Stomach (tissue), 8 donors: ENCODE measurements at regions not wholly inside any gene's neighbourhood (a gene's known extent, or its start where the extent isn't known, plus 50 kb on each side); places are given as distances from the start of the nearest gene placed in this dataset.

Experiments
- DNase-seq, 2 donors: peaks; one replicate each; pipeline versions ENCODE4 v3.0.0 to v3.0.0-alpha.2; 2013 to 2019
- H3K27ac ChIP-seq, 5 donors: fragments of 200-600 bp in 4 of 5; sonication (generic) in 4 of 5; one replicate each; pipeline ENCODE4 v1.5.1; 2013 to 2019; ENCODE audit warnings: mild to moderate bottlenecking in 1 of 5, moderate library complexity in 1 of 5
- H3K27me3 ChIP-seq, 3 donors: fragments of 200-600 bp; sonication (generic); one replicate each; pipeline ENCODE4 v1.5.1; 2017 to 2019; ENCODE audit warnings: mixed run types in 1 of 3
- H3K36me3 ChIP-seq, 4 donors: fragments of 200-600 bp; sonication (generic); 1 replicate in 3 of 4; 2 replicates in 1 of 4; pipeline ENCODE4 v1.5.1; 2016 to 2019
- H3K4me1 ChIP-seq, 4 donors: fragments of 200-600 bp; sonication (generic); one replicate each; pipeline ENCODE4 v1.5.1; 2016 to 2019
- H3K4me3 ChIP-seq, 4 donors: fragments of 200-600 bp; sonication (generic) in 3 of 4; one replicate each; pipeline ENCODE4 v1.5.1; 2016 to 2019; ENCODE audit warnings: mild to moderate bottlenecking in 1 of 4
- H3K9me3 ChIP-seq, 4 donors: fragments of 200-600 bp; sonication (generic); one replicate each; pipeline ENCODE4 v1.5.1; 2016 to 2019
- CTCF ChIP-seq, 7 experiments: fragments of 450-650 bp in 4 of 7; fragments of 200-600 bp in 3 of 7; sonication (generic) in 3 of 7; IDR thresholded peaks; one replicate each; pipeline ENCODE4 v1.5.1; 2016 to 2019; ENCODE audit warnings: antibody characterized with exemption in 7 of 7, control low read depth in 2 of 7, mild to moderate bottlenecking in 1 of 7
- EP300 ChIP-seq: sonication (generic); formaldehyde crosslinking; IDR thresholded peaks from one replicate; pipeline ENCODE4 v1.6.1; 2017; ENCODE audit warnings: antibody characterized with exemption
- POLR2A ChIP-seq, 4 donors: fragments of 450-650 bp; IDR thresholded peaks; one replicate each; pipeline ENCODE4 v1.6.1; 2016; ENCODE audit warnings: antibody characterized with exemption in 4 of 4, control low read depth in 2 of 4, mild to moderate bottlenecking in 1 of 4, moderate library complexity in 1 of 4
- POLR2AphosphoS5 ChIP-seq, 3 donors: sonication (generic); formaldehyde crosslinking; IDR thresholded peaks; one replicate each; pipeline ENCODE4 v1.6.1; 2016; ENCODE audit warnings: antibody characterized with exemption in 3 of 3
- WGBS, 5 donors: extraction: QIAGEN DNeasy Blood & Tissue Kit in 3 of 5; methylation state at CpG; one replicate each; pipeline versions ENCODE4 v1.1.5 to v1.1.7; 2013 to 2018; 5-methylcytosine and 5-hydroxymethylcytosine counted together
- intact Hi-C: fragments of 100-400 bp; cut with DNase I; formaldehyde crosslinking; loops from one replicate; pipeline ENCODE4 v1.15.1; 2023; ENCODE audit warnings: low total_unique reads
- donor health status: healthy with polysubstance abuse.
- donor health status: Bipolar disorder and iron deficiency.
- donor health status: healthy.

GRCh38 chr1:208581667-208582066, 337.5 kb upstream of the PLXNA2 start:
- intact Hi-C loops, result no loop called here
- WGBS, 5 donors, result 63 to 85% (median 72%) methylated on average over 5 of the region's 5 CpGs

GRCh38 chr1:208584167-208584755, 340.1 kb upstream of the PLXNA2 start:
- intact Hi-C loops, result no loop called here
- no peak for DNase-seq
- Histone ChIP-seq H3K9me3 (no peaks in the 10 kb centered on the region), H3K4me3 (no peak overlapping the region), H3K4me1 (no peaks in the 10 kb centered on the region), H3K27me3 (no peaks in the 10 kb centered on the region), H3K27ac (no peak overlapping the region), H3K36me3 (no peaks in the 10 kb centered on the region)
- 65 to 78% (median 75%) methylated on average over 6 of the region's 6 CpGs for WGBS, 5 donors
- TF ChIP-seq POLR2AphosphoS5 (IDR thresholded peaks at IDR 0.05) (no peak), CTCF (IDR thresholded peaks at IDR 0.05) (no peak), EP300 (no peak), POLR2A (IDR thresholded peaks at IDR 0.05) (no peak)

More at GRCh38 chr1:208581667-208582066, 337.5 kb upstream of the PLXNA2 start:
- Histone ChIP-seq H3K4me1 (no peaks in the 10 kb centered on the region), H3K27me3 (no peaks in the 10 kb centered on the region), H3K9me3 (no peaks in the 10 kb centered on the region), H3K27ac (no peak overlapping the region), H3K4me3 (no peak overlapping the region), H3K36me3 (no peaks in the 10 kb centered on the region)
- DNase-seq, result no peak
- TF ChIP-seq EP300 (no peak), POLR2A (IDR thresholded peaks at IDR 0.05) (no peak), POLR2AphosphoS5 (IDR thresholded peaks at IDR 0.05) (no peak), CTCF (IDR thresholded peaks at IDR 0.05) (no peak)

- 66 to 79% (median 74%) methylated on average over 2 of the region's 2 CpGs for WGBS, 5 donors
- intact Hi-C loops, result no loop called here
- Histone ChIP-seq H3K27me3 (no peaks in the 10 kb centered on the region), H3K4me3 (no peak overlapping the region), H3K27ac (no peak overlapping the region), H3K4me1 (no peaks in the 10 kb centered on the region), H3K9me3 (no peaks in the 10 kb centered on the region), H3K36me3 (no peaks in the 10 kb centered on the region)
- no peak for DNase-seq
- TF ChIP-seq POLR2A (IDR thresholded peaks at IDR 0.05) (no peak), POLR2AphosphoS5 (IDR thresholded peaks at IDR 0.05) (no peak), EP300 (no peak), CTCF (IDR thresholded peaks at IDR 0.05) (no peak)
Measured at GRCh38 chr1:208587110-208587509, 342.9 kb upstream of the PLXNA2 start.

- 59 to 73% (median 61%) methylated on average over 2 of the region's 2 CpGs for WGBS, 5 donors
- Histone ChIP-seq H3K9me3 (no peaks in the 10 kb centered on the region), H3K36me3 (no peaks in the 10 kb centered on the region), H3K27me3 (no peaks in the 10 kb centered on the region), H3K27ac (no peak overlapping the region), H3K4me3 (no peak overlapping the region), H3K4me1 (no peaks in the 10 kb centered on the region)
- no peak for DNase-seq
- TF ChIP-seq EP300 (no peak), POLR2A (IDR thresholded peaks at IDR 0.05) (no peak), CTCF (IDR thresholded peaks at IDR 0.05) (no peak), POLR2AphosphoS5 (IDR thresholded peaks at IDR 0.05) (no peak)
- intact Hi-C loops, result no loop called here
Measured at GRCh38 chr1:208593306-208594006, 349.3 kb upstream of the PLXNA2 start.
